Limb (tissue), 2 donors: ENCODE measurements at regions not wholly inside any gene's neighbourhood (a gene's known extent, or its start where the extent isn't known, plus 50 kb on each side); places are given as distances from the start of the nearest gene placed in this dataset.

Source experiments
- DNase-seq, 2 donors: peaks; one replicate each; pipeline ENCODE4 v3.0.0-alpha.2; 2016; ENCODE audit errors: extremely low spot score in 2 of 2

GRCh38 chr2:60657673-60658072 is 98.4 kb upstream of the PAPOLG start:
- no peak for DNase-seq

DNA sequence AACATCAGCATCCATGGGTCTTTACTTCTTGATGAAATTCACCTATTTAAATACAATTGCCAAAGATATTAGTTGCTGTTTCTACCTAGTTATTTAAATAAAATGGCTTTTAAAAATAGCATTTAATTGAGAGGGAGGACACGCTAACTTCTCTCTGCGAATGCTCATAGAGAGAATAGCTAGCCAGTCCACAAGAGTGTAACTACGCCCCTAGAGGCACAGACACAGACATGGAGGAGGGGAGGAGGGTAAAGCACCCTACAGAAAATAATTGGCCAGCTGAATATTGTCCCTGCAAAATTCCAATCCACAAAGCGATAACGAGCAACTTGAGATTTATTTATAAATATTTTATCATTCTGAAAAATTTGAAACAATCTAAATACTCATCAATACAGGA is 97.0 kb upstream of the PAPOLG start:
- no peak for DNase-seq

- DNase-seq, result no peak
Observed at GRCh38 chr2:60661073-60661738, 94.9 kb upstream of the PAPOLG start.

DNA sequence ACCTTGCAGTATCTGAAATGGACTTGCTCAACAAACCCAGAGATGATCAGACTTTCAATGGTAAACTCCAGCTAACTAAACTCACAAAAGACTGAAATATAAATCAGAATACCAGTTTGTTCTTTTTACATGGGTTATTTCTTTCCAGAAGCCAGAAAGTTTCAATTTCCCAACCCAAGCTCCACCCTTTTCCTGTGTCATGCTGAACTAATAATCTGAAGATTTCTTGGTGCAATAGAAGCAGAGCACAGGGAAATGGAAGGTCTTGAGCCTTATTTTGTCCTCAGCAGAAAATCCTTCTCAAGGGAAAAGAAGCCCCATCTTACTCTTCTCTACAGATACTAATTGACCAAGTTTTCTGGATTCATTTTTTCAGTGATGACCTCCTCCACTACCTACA is 93.3 kb upstream of the PAPOLG start:
- no peak for DNase-seq

DNA sequence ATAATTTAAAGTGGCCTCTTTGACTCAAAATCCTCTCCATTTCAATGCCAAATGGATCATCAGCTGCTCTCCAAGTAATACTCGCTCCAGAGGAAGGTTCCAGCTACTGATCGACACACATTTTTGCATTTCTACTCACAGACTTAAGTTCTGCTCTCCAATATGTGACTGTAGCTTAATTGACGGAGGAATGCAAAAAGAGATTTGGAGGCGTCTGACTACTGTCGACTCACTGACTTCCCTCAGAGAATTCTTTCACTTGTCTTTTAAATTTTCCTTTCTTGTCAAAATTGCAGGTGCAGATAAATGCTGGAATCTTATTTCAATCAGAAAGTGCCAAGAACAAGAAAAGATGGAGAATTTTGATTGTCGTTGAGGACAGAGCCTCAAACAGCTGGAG is 84.1 kb upstream of the PAPOLG start:
- DNase-seq, result no peak

- DNase-seq, result peak; percentile 69 to 90
Observed at GRCh38 chr2:60674524-60675165, 81.4 kb upstream of the PAPOLG start.

DNA sequence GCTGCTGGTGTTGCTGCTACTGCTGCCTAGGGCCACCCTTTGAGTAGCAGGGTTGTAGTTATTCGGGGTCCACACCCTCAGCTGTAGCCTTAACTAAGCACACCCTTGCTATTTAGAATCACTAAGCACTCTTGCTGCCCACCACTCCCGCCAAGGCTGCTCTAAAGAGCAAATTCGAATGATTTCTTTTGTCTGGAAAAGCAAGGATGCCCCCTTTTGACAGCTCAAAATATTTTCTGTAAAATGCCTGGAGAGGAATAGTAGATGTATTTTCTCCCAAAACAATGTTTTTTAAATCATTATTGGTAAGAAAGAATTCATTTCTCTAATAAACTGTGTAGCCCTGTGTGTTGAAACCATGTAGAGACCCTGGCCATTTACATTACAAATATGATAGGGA is 80.8 kb upstream of the PAPOLG start:
- no peak for DNase-seq

DNA sequence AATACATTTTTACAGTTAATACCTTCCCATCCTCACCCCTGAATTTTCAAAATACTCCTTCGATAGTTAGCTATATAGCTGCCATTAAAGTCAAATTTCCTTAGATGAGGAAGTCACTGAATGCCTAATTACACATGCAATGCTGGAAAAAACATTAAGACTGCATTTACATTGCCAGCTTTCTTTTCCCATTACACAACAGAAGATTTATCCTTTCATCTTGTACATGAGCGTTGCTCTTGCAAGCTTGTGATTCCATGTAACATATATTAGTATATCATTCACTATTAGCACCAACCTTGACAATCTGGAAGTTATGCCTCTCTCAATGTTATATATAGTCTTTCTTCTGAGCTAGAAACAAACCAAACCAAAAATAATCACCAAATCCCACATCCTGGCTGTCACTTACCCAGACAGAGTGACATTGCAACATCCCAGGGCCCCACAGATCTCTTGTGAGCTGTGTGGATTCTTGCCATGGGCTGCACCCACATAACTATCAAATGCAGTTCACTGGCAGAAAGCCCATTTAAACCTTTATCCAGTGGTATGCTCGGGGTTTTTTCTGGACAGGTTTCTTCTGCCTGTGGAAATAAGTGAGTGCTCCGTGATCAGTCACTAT is 79.2 kb upstream of the PAPOLG start:
- no peak for DNase-seq

- no peak for DNase-seq
Observed at GRCh38 chr2:60677356-60677755, 78.7 kb upstream of the PAPOLG start.

- DNase-seq, result no peak
Observed at GRCh38 chr2:60678551-60678950, 77.5 kb upstream of the PAPOLG start.

DNA sequence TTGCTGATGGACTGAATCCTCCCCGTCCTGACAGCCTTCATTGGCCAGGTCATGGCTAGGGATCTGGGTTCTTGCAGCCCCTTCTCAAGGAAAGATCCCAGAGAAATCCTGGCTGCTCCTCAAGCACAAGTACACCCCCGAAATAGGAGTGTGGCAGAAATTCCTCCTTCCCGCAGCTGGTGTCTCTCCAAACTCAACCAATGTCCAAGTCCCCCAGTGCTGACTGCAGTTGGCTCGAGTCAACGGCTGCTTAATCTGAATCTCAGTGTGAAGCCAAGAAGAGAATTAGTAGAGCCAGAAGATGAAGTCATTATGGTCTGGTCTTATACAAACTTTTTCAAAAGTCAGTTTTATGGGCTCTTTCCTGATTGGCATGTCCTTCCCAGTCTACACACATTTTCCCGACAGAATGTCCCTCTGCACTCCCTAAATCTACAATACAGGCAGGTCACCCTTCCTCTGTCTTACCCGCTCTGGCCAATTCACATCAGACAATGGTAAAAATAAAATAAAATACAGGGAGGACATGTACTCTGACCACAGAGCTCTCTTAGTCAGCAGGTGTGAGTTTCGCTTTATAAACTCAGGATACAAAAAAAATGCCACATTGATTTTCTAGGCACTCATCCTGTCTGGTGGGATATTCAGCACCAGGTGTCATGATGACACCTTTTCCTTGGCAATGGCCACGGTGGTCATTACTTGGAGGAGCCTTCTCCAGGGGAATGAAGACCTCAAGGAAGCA is 76.9 kb upstream of the PAPOLG start:
- peak in 1 of 2 donors; percentile 69 for DNase-seq

GRCh38 chr2:60693551-60693950 is 62.5 kb upstream of the PAPOLG start:
- DNase-seq, result no peak

DNA sequence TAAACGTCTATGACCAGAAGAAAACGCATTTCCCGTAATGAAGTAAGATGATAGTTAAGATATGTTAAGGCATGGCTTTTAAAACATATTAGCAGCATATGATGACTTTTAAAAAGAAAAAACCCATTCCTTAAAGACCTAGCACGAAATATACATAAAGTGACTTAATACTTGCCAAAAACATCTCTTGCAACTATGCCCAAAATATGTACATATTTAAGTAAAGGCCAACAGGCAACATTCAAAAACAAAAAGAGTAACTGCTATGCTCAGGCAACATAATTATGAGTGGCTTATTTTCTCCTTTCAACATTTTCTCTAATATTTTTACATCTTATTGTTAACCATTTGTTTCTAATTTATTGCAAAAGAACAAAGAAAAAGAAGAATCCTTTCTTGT is 60.3 kb upstream of the PAPOLG start:
- no peak for DNase-seq

- DNase-seq, result no peak
Observed at GRCh38 chr2:60699617-60700016, 56.5 kb upstream of the PAPOLG start.

DNA sequence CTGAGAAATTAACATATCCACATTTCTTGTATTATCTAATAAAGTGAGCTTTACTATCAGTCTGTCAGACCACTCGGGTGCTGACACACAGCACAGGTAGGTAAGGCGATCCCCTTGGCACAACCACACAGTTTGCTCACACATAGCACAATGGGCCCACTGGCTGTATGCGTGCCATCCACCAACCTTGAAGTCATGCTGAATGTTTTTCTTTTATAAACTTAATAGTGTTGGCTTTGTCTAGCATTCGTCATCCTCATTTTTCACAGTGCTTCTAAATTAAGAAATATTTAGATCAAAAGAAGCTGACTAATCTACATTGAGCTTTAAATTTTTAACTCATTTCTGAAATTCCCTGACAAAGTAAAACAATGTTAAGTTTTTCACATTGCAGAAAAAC is 50.0 kb upstream of the PAPOLG start:
- no peak for DNase-seq
